CD1c-positive myeloid dendritic cell (primary cell): ENCODE measurements at regions not wholly inside any gene's neighbourhood (a gene's known extent, or its start where the extent isn't known, plus 50 kb on each side); places are given as distances from the start of the nearest gene placed in this dataset.

ENCODE experiments used
- DNase-seq: peaks from one replicate; pipeline ENCODE4 v3.0.0-alpha.2; 2016; ENCODE audit errors: extremely low spot score

GRCh38 chr14:44297437-44297836 is 209.6 kb downstream of the FSCB start:
- DNase-seq, result no peak

- no peak for DNase-seq
These were observed 215.6 kb downstream of the FSCB start for GRCh38 chr14:44291366-44291915.

GRCh38 chr14:44287858-44288257 is 219.2 kb downstream of the FSCB start:
- DNase-seq, result no peak

GRCh38 chr14:44286201-44286600 is 220.9 kb downstream of the FSCB start:
- DNase-seq, result no peak

GRCh38 chr14:44283836-44284235 is 223.2 kb downstream of the FSCB start:
- DNase-seq, result no peak

- no peak for DNase-seq
These were observed 227.7 kb downstream of the FSCB start for GRCh38 chr14:44279357-44279756.

- no peak for DNase-seq
These were observed 235.4 kb downstream of the FSCB start for GRCh38 chr14:44271637-44272036.

GRCh38 chr14:44271006-44271405 is 236.1 kb downstream of the FSCB start:
- no peak for DNase-seq

GRCh38 chr14:44265246-44265645 is 241.8 kb downstream of the FSCB start:
- no peak for DNase-seq

- DNase-seq, result no peak
These were observed 291.4 kb downstream of the FSCB start for GRCh38 chr14:44215660-44216059.

- no peak for DNase-seq
These were observed 295.4 kb downstream of the FSCB start for GRCh38 chr14:44211718-44212117.

GRCh38 chr14:44204061-44204835 is 302.8 kb downstream of the FSCB start:
- DNase-seq, result no peak

- no peak for DNase-seq
These were observed 326.1 kb downstream of the FSCB start for GRCh38 chr14:44180975-44181374.

GRCh38 chr14:44170556-44170955 is 336.5 kb downstream of the FSCB start:
- no peak for DNase-seq

- DNase-seq, result no peak
These were observed 337.0 kb downstream of the FSCB start for GRCh38 chr14:44170101-44170500.

GRCh38 chr14:44168566-44168965 is 338.5 kb downstream of the FSCB start:
- no peak for DNase-seq

- DNase-seq, result no peak
These were observed 340.5 kb downstream of the FSCB start for GRCh38 chr14:44166611-44167010.

GRCh38 chr14:44165936-44166335 is 341.1 kb downstream of the FSCB start:
- no peak for DNase-seq

- no peak for DNase-seq
These were observed 341.8 kb downstream of the FSCB start for GRCh38 chr14:44165286-44165685.

- DNase-seq, result no peak
These were observed 343.1 kb downstream of the FSCB start for GRCh38 chr14:44163946-44164345.

GRCh38 chr14:44162197-44162596 is 344.9 kb downstream of the FSCB start:
- DNase-seq, result no peak

- DNase-seq, result no peak
These were observed 352.2 kb downstream of the FSCB start for GRCh38 chr14:44154874-44155273.

GRCh38 chr14:44154446-44154845 is 352.6 kb downstream of the FSCB start:
- no peak for DNase-seq
